GM18507 (cell line): ENCODE measurements at regions not wholly inside any gene's neighbourhood (a gene's known extent, or its start where the extent isn't known, plus 50 kb on each side); places are given as distances from the start of the nearest gene placed in this dataset.
"Not testable (repeated sequence)": the region's sequence is repeated elsewhere in the genome, so short reads cannot be mapped to it uniquely, and the experiment has no call there.

Experiments used
- DNase-seq: peaks from one replicate; pipeline ENCODE4 v3.0.0; 2011; ENCODE audit warnings: low read depth; ENCODE audit not compliant: insufficient read length; ENCODE audit errors: extremely low spot score
- FAIRE-seq: peaks from 2 replicates; lab custom pipeline; 2011; peaks lifted over from hg19 to GRCh38; lab: Jason Lieb, UNC

- DNase-seq: no peak
- no peak for FAIRE-seq
Observed at GRCh38 chr14:47935332-47935731, 259.9 kb upstream of the MDGA2 start.

DNA sequence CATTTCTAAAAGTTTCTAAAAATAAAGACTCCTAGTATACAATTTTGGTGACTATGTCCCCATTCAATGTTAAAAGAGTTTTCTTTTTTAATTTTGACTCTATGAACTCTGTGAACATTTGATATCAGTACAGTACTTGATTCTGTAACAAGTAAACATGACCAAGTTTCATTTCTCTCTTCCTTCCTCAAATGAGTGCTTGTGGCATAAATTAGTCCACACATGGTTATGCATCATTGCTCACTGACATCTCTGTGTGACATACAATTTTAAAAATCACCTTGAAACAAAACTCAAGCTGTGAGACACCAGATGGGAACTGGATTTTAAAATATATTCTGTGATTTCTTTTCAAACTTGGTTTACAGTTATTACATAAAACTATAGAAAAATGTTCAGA is 253.9 kb upstream of the MDGA2 start:
- DNase-seq: no peak

GRCh38 chr14:47921133-47921532 is 245.7 kb upstream of the MDGA2 start:
- DNase-seq (no peak), FAIRE-seq (no peak)

More for the DNA sequence above, 253.9 kb upstream of the MDGA2 start:
- FAIRE-seq: peak; percentile 39

DNA sequence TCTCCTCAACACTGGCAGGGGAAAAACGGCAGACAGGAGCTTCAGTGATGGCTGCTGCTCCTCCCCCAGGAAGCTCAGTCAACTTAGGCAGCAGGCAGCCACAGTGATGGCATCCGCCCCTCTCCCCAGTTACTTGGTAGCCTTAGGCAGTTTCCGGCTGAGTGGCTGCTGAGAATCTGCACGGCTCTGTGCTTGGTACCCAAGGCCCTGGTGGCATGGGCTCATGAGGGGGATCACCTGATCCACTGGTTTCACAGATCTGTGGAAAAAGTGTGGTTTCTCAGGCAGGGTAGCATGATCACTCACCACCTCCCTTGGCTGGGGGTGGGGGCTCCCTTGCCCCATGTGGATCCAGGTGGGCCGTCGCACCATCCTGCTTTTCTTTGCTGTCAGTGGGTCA is 244.6 kb upstream of the MDGA2 start:
- DNase-seq: no peak
- FAIRE-seq: no peak

DNA sequence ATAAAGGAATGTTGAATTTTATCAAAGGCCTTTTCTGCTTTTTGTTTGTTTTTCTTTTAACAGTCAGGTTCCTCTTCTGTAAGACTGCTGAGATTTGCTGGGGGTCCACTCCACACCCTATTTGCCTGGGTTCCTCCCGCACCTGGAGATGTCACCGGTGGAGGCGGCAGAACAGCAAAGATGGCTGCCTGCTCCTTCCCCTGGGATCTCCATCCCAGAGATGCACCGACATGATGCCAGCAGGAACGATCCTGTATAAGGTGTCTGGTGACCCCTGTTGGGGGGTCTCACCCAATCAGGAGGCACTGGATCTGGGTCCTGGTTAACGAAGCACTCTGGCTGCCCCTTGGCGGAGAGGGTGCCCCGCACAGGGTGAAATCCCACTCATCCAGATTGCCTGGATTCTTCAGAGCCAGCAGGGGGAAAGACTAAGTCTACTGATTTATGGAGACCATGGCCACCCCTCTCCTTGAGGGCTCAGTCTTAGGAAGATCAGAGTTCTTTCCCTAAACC is 244.0 kb upstream of the MDGA2 start:
- FAIRE-seq: no peak

GRCh38 chr14:47917344-47917954 is 242.0 kb upstream of the MDGA2 start:
- no peak for FAIRE-seq
- DNase-seq: no peak

More for the DNA sequence above, 244.0 kb upstream of the MDGA2 start:
- no peak for DNase-seq

GRCh38 chr14:47901141-47901540 is 225.7 kb upstream of the MDGA2 start:
- not testable (repeated sequence) for FAIRE-seq, DNase-seq

GRCh38 chr14:47899685-47900084 is 224.3 kb upstream of the MDGA2 start:
- FAIRE-seq (no peak), DNase-seq (no peak)

- no peak for DNase-seq
- FAIRE-seq: no peak
Observed at GRCh38 chr14:47874350-47874749, 198.9 kb upstream of the MDGA2 start.

DNA sequence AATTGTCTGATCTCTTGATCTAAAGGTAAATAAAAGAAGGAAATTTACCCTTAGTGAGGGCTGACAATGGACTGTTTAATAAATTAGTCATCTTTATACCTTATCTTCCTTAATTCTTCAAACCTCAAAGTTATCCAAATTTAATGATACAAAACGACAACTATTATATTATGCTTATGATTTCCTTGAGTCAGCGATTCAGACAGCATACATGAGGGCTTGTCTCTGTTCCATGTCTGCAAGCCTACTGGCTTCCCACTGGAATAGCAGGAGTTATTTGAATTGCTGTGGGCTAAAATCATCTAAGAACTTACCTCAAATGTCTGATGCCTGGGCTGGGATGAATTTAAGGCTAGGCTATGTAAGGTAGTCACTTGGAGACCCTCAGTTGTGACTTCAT is 197.2 kb upstream of the MDGA2 start:
- DNase-seq: no peak
- FAIRE-seq: no peak

- no peak for FAIRE-seq
Observed at GRCh38 chr14:47863441-47863840, 188.0 kb upstream of the MDGA2 start.

GRCh38 chr14:47857646-47858045 is 182.2 kb upstream of the MDGA2 start:
- FAIRE-seq: no peak
- DNase-seq: no peak

More at GRCh38 chr14:47863441-47863840, 188.0 kb upstream of the MDGA2 start:
- no peak for DNase-seq

GRCh38 chr14:47852278-47852677 is 176.9 kb upstream of the MDGA2 start:
- FAIRE-seq: no peak

DNA sequence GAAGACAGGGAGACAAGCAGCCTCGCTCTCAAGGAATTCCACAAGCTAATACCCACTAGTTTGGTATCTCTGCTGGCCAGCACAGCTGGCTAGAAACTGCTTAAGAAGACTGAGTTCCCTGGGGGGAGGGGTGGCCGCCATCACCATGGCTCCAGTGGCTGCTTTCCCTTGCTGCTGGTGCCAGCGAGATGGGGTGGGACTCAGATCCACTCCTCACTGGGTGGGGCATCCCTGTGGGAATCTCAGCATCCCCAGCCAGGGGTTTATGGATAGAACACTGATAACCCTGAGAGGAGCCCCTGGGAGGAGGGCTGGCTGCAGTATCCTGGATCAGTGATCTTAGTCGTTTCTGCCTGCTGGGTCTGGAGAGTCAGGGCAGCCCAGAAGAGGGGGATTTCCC is 170.6 kb upstream of the MDGA2 start:
- no peak for FAIRE-seq
- no peak for DNase-seq

More at GRCh38 chr14:47852278-47852677, 176.9 kb upstream of the MDGA2 start:
- DNase-seq: no peak

- DNase-seq: no peak
- FAIRE-seq: no peak
Observed at GRCh38 chr14:47843236-47843635, 167.8 kb upstream of the MDGA2 start.

GRCh38 chr14:47833011-47833410 is 157.6 kb upstream of the MDGA2 start:
- DNase-seq (no peak), FAIRE-seq (no peak)

- no peak for FAIRE-seq
- DNase-seq: no peak
Observed at GRCh38 chr14:47826809-47827208, 151.4 kb upstream of the MDGA2 start.

GRCh38 chr14:47822326-47822725 is 146.9 kb upstream of the MDGA2 start:
- FAIRE-seq (no peak), DNase-seq (no peak)

- FAIRE-seq (no peak), DNase-seq (no peak)
Observed at GRCh38 chr14:47821135-47821534, 145.7 kb upstream of the MDGA2 start.

- FAIRE-seq: no peak
- no peak for DNase-seq
Observed at GRCh38 chr14:47790477-47790876, 115.1 kb upstream of the MDGA2 start.

GRCh38 chr14:47785058-47785457 is 109.7 kb upstream of the MDGA2 start:
- FAIRE-seq (no peak), DNase-seq (no peak)

- DNase-seq (no peak), FAIRE-seq (no peak)
Observed at GRCh38 chr14:47778631-47779030, 103.2 kb upstream of the MDGA2 start.
